ENCODE measurements at regions not wholly inside any gene's neighbourhood (a gene's known extent, or its start where the extent isn't known, plus 50 kb on each side); places are given as distances from the start of the nearest gene placed in this dataset.

GRCh38 chr5:2142456-2142954 is 259.8 kb upstream of the IRX4 start:
- in situ Hi-C loops (cut with HindIII; ENCODE audit: low sequenced_read_pairs): no loop called here
- DNase-seq (ENCODE audit: low spot score): no peak

- DNase-seq (ENCODE audit: low spot score): no peak
- in situ Hi-C loops (cut with HindIII; ENCODE audit: low sequenced_read_pairs): no loop called here
Measured at GRCh38 chr5:2141254-2142000, 258.7 kb upstream of the IRX4 start.

GRCh38 chr5:2140501-2141175 is 257.9 kb upstream of the IRX4 start:
- DNase-seq (ENCODE audit: low spot score): no peak
- in situ Hi-C loops (cut with HindIII; ENCODE audit: low sequenced_read_pairs): no loop called here

- no peak for DNase-seq (ENCODE audit: low spot score)
- in situ Hi-C loops (cut with HindIII; ENCODE audit: low sequenced_read_pairs): no loop called here
Measured at GRCh38 chr5:2139478-2139877, 256.8 kb upstream of the IRX4 start.

GRCh38 chr5:2138896-2139295 is 256.2 kb upstream of the IRX4 start:
- DNase-seq (ENCODE audit: low spot score): no peak
- in situ Hi-C loops (cut with HindIII; ENCODE audit: low sequenced_read_pairs): no loop called here

GRCh38 chr5:2137444-2138050 is 254.8 kb upstream of the IRX4 start:
- no peak for DNase-seq (ENCODE audit: low spot score)
- in situ Hi-C loops (cut with HindIII; ENCODE audit: low sequenced_read_pairs): no loop called here

GRCh38 chr5:2136728-2137333 is 254.1 kb upstream of the IRX4 start:
- in situ Hi-C loops (cut with HindIII; ENCODE audit: low sequenced_read_pairs): no loop called here
- no peak for DNase-seq (ENCODE audit: low spot score)

- in situ Hi-C loops (cut with HindIII; ENCODE audit: low sequenced_read_pairs): no loop called here
- no peak for DNase-seq (ENCODE audit: low spot score)
Measured at GRCh38 chr5:2135833-2136232, 253.1 kb upstream of the IRX4 start.

GRCh38 chr5:2135354-2135753 is 252.6 kb upstream of the IRX4 start:
- DNase-seq (ENCODE audit: low spot score): no peak
- in situ Hi-C loops (cut with HindIII; ENCODE audit: low sequenced_read_pairs): no loop called here

GRCh38 chr5:2134543-2135292 is 252.0 kb upstream of the IRX4 start:
- in situ Hi-C loops (cut with HindIII; ENCODE audit: low sequenced_read_pairs): no loop called here
- DNase-seq (ENCODE audit: low spot score): no peak

- in situ Hi-C loops (cut with HindIII; ENCODE audit: low sequenced_read_pairs): no loop called here
- DNase-seq (ENCODE audit: low spot score): no peak
Measured at GRCh38 chr5:2133936-2134335, 251.2 kb upstream of the IRX4 start.

GRCh38 chr5:2133080-2133479 is 250.4 kb upstream of the IRX4 start:
- in situ Hi-C loops (cut with HindIII; ENCODE audit: low sequenced_read_pairs): no loop called here
- DNase-seq (ENCODE audit: low spot score): no peak

GRCh38 chr5:2132497-2132847 is 249.7 kb upstream of the IRX4 start:
- no peak for DNase-seq (ENCODE audit: low spot score)
- in situ Hi-C loops (cut with HindIII; ENCODE audit: low sequenced_read_pairs): no loop called here

GRCh38 chr5:2131826-2132496 is 249.2 kb upstream of the IRX4 start:
- no peak for DNase-seq (ENCODE audit: low spot score)
- in situ Hi-C loops (cut with HindIII; ENCODE audit: low sequenced_read_pairs): no loop called here

GRCh38 chr5:2131196-2131595 is 248.5 kb upstream of the IRX4 start:
- in situ Hi-C loops (cut with HindIII; ENCODE audit: low sequenced_read_pairs): no loop called here
- DNase-seq (ENCODE audit: low spot score): no peak

- in situ Hi-C loops (cut with HindIII; ENCODE audit: low sequenced_read_pairs): no loop called here
- DNase-seq (ENCODE audit: low spot score): no peak
Measured at GRCh38 chr5:2130361-2130760, 247.6 kb upstream of the IRX4 start.

GRCh38 chr5:2129568-2130272 is 247.0 kb upstream of the IRX4 start:
- DNase-seq (ENCODE audit: low spot score): no peak
- in situ Hi-C loops (cut with HindIII; ENCODE audit: low sequenced_read_pairs): no loop called here

GRCh38 chr5:2128686-2129355 is 246.1 kb upstream of the IRX4 start:
- no peak for DNase-seq (ENCODE audit: low spot score)
- in situ Hi-C loops (cut with HindIII; ENCODE audit: low sequenced_read_pairs): no loop called here
